ENCODE measurements at regions not wholly inside any gene's neighbourhood (a gene's known extent, or its start where the extent isn't known, plus 50 kb on each side); places are given as distances from the start of the nearest gene placed in this dataset.

- no peak for TF ChIP-seq FOXA1 (IDR thresholded peaks at IDR 0.05)
- TF ChIP-seq, protein P1, sequence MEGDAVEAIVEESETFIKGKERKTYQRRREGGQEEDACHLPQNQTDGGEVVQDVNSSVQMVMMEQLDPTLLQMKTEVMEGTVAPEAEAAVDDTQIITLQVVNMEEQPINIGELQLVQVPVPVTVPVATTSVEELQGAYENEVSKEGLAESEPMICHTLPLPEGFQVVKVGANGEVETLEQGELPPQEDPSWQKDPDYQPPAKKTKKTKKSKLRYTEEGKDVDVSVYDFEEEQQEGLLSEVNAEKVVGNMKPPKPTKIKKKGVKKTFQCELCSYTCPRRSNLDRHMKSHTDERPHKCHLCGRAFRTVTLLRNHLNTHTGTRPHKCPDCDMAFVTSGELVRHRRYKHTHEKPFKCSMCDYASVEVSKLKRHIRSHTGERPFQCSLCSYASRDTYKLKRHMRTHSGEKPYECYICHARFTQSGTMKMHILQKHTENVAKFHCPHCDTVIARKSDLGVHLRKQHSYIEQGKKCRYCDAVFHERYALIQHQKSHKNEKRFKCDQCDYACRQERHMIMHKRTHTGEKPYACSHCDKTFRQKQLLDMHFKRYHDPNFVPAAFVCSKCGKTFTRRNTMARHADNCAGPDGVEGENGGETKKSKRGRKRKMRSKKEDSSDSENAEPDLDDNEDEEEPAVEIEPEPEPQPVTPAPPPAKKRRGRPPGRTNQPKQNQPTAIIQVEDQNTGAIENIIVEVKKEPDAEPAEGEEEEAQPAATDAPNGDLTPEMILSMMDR (IDR thresholded peaks at IDR 0.05; ENCODE audit: low read depth, low read length, missing input control): no peak
- Histone ChIP-seq H3K4me3 (ENCODE audit: low read depth in 1 of 3, low read length in 3 of 3) (no peak overlapping the region), H3K27me3 (ENCODE audit: control insufficient read depth in 4 of 4, insufficient read depth in 4 of 4, low read length in 3 of 4) (no peaks in the 10 kb centered on the region), H3K9ac (ENCODE audit: low read depth in 1 of 2, low read length in 2 of 2) (no peak overlapping the region), H3K27ac (ENCODE audit: low read depth in 1 of 2, low read length in 2 of 2) (no peak overlapping the region), H3K9me3 (ENCODE audit: control insufficient read depth in 4 of 4, low read length in 3 of 4) (no peaks in the 10 kb centered on the region), H3K36me3 (ENCODE audit: control insufficient read depth in 4 of 4, insufficient read depth in 3 of 4, low read depth in 1 of 4, low read length in 3 of 4) (no peaks in the 10 kb centered on the region), H3K4me1 (ENCODE audit: control insufficient read depth in 4 of 4, insufficient read depth in 4 of 4, low read length in 3 of 4) (no peaks in the 10 kb centered on the region)
- 89% methylated on average over 6 of the region's 6 CpGs for WGBS
- DNase-seq (ENCODE audit: low spot score): no peak
Measured at GRCh38 chr1:229792012-229792975, 166.2 kb downstream of the URB2 start.

DNA sequence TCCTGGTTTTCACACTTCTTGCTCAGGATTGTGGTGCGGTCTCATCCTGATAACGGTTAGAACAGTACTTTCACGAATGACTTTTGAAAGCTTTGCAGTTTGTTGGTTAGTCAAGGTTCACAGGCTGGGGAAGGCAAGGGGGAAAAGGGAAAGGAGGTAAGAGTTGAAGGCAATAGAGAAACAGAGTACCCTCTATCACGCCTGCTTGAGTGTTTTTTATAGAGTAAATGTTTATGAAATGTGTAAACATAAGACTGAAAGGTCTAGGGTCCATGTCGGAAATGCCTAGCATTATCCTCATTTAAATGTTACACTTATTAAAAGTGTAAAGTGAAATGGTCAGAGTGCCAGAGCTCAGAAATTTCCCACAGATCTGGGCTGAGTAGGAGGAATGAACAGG is 167.4 kb downstream of the URB2 start:
- Histone ChIP-seq H3K27me3 (ENCODE audit: control insufficient read depth in 4 of 4, insufficient read depth in 4 of 4, low read length in 3 of 4) (no peaks in the 10 kb centered on the region), H3K9ac (ENCODE audit: low read depth in 1 of 2, low read length in 2 of 2) (no peak overlapping the region), H3K27ac (ENCODE audit: low read depth in 1 of 2, low read length in 2 of 2) (no peak overlapping the region), H3K36me3 (ENCODE audit: control insufficient read depth in 4 of 4, insufficient read depth in 3 of 4, low read depth in 1 of 4, low read length in 3 of 4) (no peaks in the 10 kb centered on the region), H3K4me3 (ENCODE audit: low read depth in 1 of 3, low read length in 3 of 3) (no peak overlapping the region), H3K9me3 (ENCODE audit: control insufficient read depth in 4 of 4, low read length in 3 of 4) (peaks cover 0 to under 1% (median 0%) of the 10 kb centered on the region in 4 donors), H3K4me1 (ENCODE audit: control insufficient read depth in 4 of 4, insufficient read depth in 4 of 4, low read length in 3 of 4) (no peaks in the 10 kb centered on the region)
- WGBS: 71% methylated on average over 5 of the region's 5 CpGs
- DNase-seq (ENCODE audit: low spot score): no peak
- TF ChIP-seq YY1 (IDR thresholded peaks at IDR 0.05) (no peak), NR2F2 (IDR thresholded peaks at IDR 0.05) (no peak), FOXA2 (IDR thresholded peaks at IDR 0.05) (no peak), HNF4A (conservative IDR thresholded peaks at IDR 0.05) (no peak), REST (IDR thresholded peaks at IDR 0.05) (no peak), RXRA (IDR thresholded peaks at IDR 0.05) (no peak), EGR1 (IDR thresholded peaks at IDR 0.05; ENCODE audit: low read depth in 2 of 2) (no peak), JUND (IDR thresholded peaks at IDR 0.05) (no peak)
- TF ChIP-seq, protein P2, sequence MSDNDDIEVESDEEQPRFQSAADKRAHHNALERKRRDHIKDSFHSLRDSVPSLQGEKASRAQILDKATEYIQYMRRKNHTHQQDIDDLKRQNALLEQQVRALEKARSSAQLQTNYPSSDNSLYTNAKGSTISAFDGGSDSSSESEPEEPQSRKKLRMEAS (IDR thresholded peaks at IDR 0.05): no peak

DNA sequence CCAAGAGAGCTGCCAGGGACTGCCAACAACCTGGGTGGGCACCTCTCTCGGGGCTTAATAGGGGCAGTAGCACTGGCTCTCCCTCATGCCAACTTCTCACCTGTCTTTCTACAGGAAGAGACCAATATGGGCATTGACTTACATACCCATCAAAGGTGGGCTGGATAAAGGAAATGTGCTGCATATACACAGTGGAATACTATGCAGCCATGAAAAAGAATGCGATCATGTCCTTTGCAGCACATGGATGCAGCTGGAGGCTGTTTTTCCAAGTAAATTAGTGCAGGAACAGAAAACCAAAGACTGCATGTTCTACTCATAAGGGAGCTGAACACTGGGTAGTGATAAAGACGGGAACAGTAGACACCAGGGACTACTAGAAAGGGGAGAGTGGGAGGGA is 172.5 kb downstream of the URB2 start:
- Histone ChIP-seq H3K27me3 (ENCODE audit: control insufficient read depth in 4 of 4, insufficient read depth in 4 of 4, low read length in 3 of 4) (no peaks in the 10 kb centered on the region), H3K9me3 (ENCODE audit: control insufficient read depth in 4 of 4, low read length in 3 of 4) (peaks cover 0 to 2% (median 0%) of the 10 kb centered on the region in 4 donors), H3K27ac (ENCODE audit: low read depth in 1 of 2, low read length in 2 of 2) (no peak overlapping the region), H3K4me1 (ENCODE audit: control insufficient read depth in 4 of 4, insufficient read depth in 4 of 4, low read length in 3 of 4) (no peaks in the 10 kb centered on the region), H3K9ac (ENCODE audit: low read depth in 1 of 2, low read length in 2 of 2) (no peak overlapping the region), H3K36me3 (ENCODE audit: control insufficient read depth in 4 of 4, insufficient read depth in 3 of 4, low read depth in 1 of 4, low read length in 3 of 4) (no peaks in the 10 kb centered on the region), H3K4me3 (ENCODE audit: low read depth in 1 of 3, low read length in 3 of 3) (no peak overlapping the region)
- WGBS: 97% methylated on average over 3 of the region's 3 CpGs
- DNase-seq (ENCODE audit: low spot score): no peak
- TF ChIP-seq, protein P1 (IDR thresholded peaks at IDR 0.05; ENCODE audit: low read depth, low read length, missing input control): no peak

Measured in liver (tissue), 8 donors.